ENCODE measurements at regions not wholly inside any gene's neighbourhood (a gene's known extent, or its start where the extent isn't known, plus 50 kb on each side); places are given as distances from the start of the nearest gene placed in this dataset.

DNA sequence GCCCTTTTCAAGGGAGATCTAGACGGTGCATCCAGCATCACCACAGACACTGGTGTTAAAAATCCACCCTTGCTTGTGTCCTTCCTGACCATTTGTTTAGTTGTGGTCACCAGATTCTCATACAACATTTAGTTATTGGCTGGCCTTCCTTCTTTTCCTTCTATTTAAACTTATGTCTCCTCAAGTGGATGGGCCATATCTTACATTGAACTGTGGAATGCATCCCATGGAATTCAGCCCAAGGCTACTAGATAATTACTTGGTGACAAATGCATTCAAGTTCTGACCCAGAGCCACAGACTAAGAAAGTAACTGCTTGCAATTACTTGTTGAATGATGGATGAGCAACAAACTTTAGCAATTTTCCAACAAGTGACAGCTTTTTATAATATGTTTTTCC lies 198.9 kb upstream of the SSTR4 start:
- TF ChIP-seq SIN3A (IDR thresholded peaks at IDR 0.05; ENCODE audit: low read depth, low read length) = no peak
- TF ChIP-seq ESRRA (IDR thresholded peaks at IDR 0.05; ENCODE audit: low read length) = no peak
- TF ChIP-seq POLR2AphosphoS5 (IDR thresholded peaks at IDR 0.05; ENCODE audit: low read length) = no peak
- no peak for TF ChIP-seq FOXK2 (IDR thresholded peaks at IDR 0.05)
- TF ChIP-seq EZH2 (IDR thresholded peaks at IDR 0.05; ENCODE audit: borderline replicate concordance, control insufficient read depth, low read depth, low read length) = no peak
- no peak for TF ChIP-seq FOS (IDR thresholded peaks at IDR 0.05; ENCODE audit: borderline replicate concordance, extremely low read depth, insufficient read length)
- TF ChIP-seq LARP7 (IDR thresholded peaks at IDR 0.05) = no peak
- no peak for TF ChIP-seq YY1 (IDR thresholded peaks at IDR 0.05; ENCODE audit: low read depth, low read length)
- TF ChIP-seq, protein P1, sequence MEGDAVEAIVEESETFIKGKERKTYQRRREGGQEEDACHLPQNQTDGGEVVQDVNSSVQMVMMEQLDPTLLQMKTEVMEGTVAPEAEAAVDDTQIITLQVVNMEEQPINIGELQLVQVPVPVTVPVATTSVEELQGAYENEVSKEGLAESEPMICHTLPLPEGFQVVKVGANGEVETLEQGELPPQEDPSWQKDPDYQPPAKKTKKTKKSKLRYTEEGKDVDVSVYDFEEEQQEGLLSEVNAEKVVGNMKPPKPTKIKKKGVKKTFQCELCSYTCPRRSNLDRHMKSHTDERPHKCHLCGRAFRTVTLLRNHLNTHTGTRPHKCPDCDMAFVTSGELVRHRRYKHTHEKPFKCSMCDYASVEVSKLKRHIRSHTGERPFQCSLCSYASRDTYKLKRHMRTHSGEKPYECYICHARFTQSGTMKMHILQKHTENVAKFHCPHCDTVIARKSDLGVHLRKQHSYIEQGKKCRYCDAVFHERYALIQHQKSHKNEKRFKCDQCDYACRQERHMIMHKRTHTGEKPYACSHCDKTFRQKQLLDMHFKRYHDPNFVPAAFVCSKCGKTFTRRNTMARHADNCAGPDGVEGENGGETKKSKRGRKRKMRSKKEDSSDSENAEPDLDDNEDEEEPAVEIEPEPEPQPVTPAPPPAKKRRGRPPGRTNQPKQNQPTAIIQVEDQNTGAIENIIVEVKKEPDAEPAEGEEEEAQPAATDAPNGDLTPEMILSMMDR (IDR thresholded peaks at IDR 0.05 in 2 of 3, conservative IDR thresholded peaks at IDR 0.05 in 1 of 3; ENCODE audit: control insufficient read depth in 2 of 3, extremely low read depth in 1 of 3, insufficient read depth in 1 of 3, low read depth in 3 of 3, low read length in 3 of 3) = no peak
- no peak for TF ChIP-seq POLR2A (IDR thresholded peaks at IDR 0.05; ENCODE audit: low read depth, low read length)
- TF ChIP-seq FOXM1 (IDR thresholded peaks at IDR 0.05; ENCODE audit: low read depth, low read length) = no peak

All from GM12878 (cell line).